Amygdala (tissue), 56 donors: ENCODE measurements at regions not wholly inside any gene's neighbourhood (a gene's known extent, or its start where the extent isn't known, plus 50 kb on each side); places are given as distances from the start of the nearest gene placed in this dataset.

Experiments used
- DNase-seq, 56 donors: peaks; one replicate each; lab custom pipeline; 2025; lab: John Stamatoyannopoulos, UW

GRCh38 chr3:181851063-181851462, 139.3 kb downstream of the SOX2 start:
- DNase-seq, result no peak

GRCh38 chr3:181855825-181856224, 144.1 kb downstream of the SOX2 start:
- DNase-seq, result no peak

DNA sequence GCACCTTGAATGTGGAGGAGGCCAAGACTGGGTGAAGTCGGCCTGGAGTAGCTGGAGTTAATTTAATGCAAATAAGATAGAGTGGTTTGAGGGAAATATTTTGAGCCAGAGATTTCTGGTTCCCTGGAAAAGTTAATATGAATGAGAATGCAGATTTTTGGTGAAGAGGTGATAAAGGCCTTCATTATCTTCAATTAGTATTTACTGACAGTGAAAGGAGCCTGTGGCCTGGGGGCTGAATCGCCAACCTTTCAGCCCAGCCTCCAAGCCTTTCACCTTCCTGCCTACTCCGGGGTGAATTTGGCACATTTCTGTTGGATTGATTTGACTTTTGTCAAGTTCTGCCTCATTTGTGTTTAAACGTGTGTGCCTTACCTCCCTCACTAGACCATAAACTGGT, 147.8 kb downstream of the SOX2 start:
- DNase-seq, result no peak

- no peak for DNase-seq
These were observed 148.5 kb downstream of the SOX2 start for GRCh38 chr3:181860235-181860634.

GRCh38 chr3:181862502-181862901, 150.8 kb downstream of the SOX2 start:
- no peak for DNase-seq

- DNase-seq, result no peak
These were observed 156.9 kb downstream of the SOX2 start for GRCh38 chr3:181868576-181869082.

GRCh38 chr3:181872887-181873286, 161.2 kb downstream of the SOX2 start:
- DNase-seq, result peak in 4 of 56 donors; percentile 1 to 19 (median 5)

- DNase-seq, result no peak
These were observed 168.2 kb downstream of the SOX2 start for GRCh38 chr3:181879926-181880325.

- peak in 10 of 56 donors; percentile 0 to 23 (median 6) for DNase-seq
These were observed 168.6 kb downstream of the SOX2 start for GRCh38 chr3:181880331-181880730.

GRCh38 chr3:181881749-181882148, 170.0 kb downstream of the SOX2 start:
- DNase-seq, result no peak

GRCh38 chr3:181885868-181886630, 174.3 kb downstream of the SOX2 start:
- DNase-seq, result no peak

- DNase-seq, result no peak
These were observed 175.0 kb downstream of the SOX2 start for GRCh38 chr3:181886676-181887075.

DNA sequence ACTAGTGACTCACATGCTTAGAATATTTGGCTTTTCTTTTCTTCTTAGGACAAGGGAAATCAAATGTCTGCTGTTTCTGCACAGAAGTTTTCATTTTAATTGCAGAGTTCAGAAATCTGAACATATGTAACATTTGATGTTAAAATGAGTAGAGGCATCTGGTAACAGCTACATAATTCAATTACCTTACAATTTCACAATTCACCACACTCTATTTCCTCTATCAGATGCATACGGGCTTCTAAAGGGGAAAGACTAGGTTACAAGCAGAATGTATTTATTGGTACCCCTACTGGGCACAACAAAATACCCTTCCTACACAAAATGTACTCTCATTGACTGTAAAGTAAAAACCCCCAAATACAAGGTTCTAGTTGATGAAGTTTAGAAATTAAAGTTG, 176.0 kb downstream of the SOX2 start:
- DNase-seq, result no peak

- no peak for DNase-seq
These were observed 176.5 kb downstream of the SOX2 start for GRCh38 chr3:181888234-181888633.

DNA sequence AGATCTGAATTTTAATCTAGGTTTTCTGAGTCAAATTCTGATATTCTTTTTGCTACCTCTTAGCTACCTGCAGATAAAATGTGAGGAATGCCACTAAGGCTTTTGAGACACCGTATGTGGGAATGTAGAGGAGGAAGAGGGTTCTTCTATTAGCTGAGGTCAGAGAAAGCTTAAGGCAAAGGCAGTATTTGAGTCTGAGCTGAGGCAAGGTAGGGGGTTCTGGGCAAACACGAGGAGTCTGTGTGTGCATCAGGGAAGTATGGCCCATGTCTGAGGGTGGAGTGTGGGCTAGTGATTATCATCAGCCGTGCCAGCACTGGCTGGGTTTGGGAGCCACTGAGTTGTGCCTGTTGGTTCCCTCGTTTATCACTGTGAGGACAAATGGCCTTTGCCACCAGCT, 181.1 kb downstream of the SOX2 start:
- no peak for DNase-seq

DNA sequence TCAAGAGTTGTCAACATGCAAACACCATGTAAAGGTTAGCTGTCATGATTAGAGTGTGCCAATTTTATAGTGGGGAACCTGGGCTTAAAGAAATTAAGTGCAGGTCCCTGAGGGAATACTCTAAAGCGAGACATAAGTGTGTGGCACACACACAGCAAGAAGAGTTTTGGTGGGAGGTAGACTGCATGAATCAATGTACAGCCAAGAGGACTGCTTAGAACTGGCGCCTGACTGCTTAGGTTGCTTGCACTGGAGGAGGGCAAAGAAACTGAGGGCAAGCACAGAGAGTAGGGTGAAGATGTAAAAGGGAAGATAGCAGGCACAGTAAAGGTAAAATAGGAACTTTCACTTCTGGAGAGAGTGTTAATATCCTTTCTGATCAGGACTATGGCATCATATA, 184.9 kb downstream of the SOX2 start:
- DNase-seq, result no peak

DNA sequence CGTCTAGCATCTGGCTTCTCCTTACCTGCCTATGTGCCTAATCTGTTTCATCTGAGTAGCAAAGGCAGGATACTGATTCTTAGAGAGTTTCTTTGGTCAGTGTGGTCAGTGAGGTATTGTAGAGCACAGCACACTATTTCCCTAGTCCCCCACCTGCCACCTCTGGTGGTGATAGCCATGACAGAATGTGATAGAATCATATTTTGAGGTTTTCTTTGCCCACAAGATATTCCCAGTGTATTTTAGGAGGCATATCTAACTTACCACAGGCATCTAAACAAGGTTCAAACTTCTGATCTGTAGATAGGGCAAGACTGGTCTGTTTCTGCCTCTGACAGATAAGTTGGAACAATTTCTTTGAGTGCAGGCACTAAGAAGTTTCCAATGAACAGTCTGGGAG, 188.0 kb downstream of the SOX2 start:
- DNase-seq, result no peak

GRCh38 chr3:181901626-181902025, 189.9 kb downstream of the SOX2 start:
- no peak for DNase-seq

DNA sequence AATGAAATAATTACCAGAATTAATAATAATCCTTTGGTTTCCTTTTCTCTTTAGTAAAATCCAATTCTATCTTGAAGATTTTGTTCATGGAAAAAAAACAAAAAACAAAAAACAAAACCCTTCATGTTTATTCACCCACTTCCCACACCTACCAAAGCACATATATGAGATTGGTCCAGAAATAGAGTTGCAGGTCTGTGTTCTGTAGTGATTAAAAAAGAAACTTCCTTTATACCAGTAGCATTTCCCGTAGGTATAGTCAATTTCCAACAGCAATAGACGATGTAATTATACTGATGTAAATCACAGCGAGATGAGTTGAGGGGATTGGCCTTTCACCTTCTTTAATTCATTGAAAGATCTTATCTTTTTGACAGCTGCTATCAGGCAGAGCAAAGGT, 194.6 kb downstream of the SOX2 start:
- DNase-seq, result no peak

- no peak for DNase-seq
These were observed 197.5 kb downstream of the SOX2 start for GRCh38 chr3:181909241-181909640.

GRCh38 chr3:181912384-181912783, 200.7 kb downstream of the SOX2 start:
- no peak for DNase-seq

DNA sequence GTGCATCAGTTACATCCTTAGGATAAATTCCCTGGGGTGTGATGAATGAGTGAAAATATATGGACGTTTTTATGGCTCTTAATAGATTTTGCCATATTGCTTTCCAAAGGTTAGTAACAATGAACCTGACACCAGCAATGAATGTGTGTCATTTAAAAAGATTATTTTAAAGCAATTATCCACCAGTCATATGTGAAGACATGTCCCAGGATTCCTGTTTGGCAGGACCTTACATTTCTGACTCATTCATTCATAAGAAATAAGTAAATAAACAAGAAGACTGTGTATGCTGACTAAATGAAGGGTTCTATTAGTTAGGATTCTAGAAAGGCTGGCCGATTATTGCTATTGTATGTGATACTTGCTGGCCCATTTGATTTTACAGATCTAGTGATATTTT, 201.5 kb downstream of the SOX2 start:
- DNase-seq, result no peak

- no peak for DNase-seq
These were observed 203.8 kb downstream of the SOX2 start for GRCh38 chr3:181915551-181915950.
